Thoracic aorta (tissue), 2 donors: ENCODE measurements at regions not wholly inside any gene's neighbourhood (a gene's known extent, or its start where the extent isn't known, plus 50 kb on each side); places are given as distances from the start of the nearest gene placed in this dataset.

ENCODE experiments used
- ATAC-seq: fragments of 150-250 bp; one replicate; pipeline ENCODE4 v1.8.0; 2017; ENCODE audit warnings: low read depth; ENCODE audit not compliant: insufficient number of reproducible peaks, low FRiP score
- DNase-seq: peaks from one replicate; pipeline ENCODE4 v3.0.0-alpha.2; 2020; ENCODE audit warnings: low spot score
- H3K27ac ChIP-seq, 2 donors: fragments of 200-600 bp; sonication (generic); 1 replicate in 1 of 2; 2 replicates in 1 of 2; pipeline ENCODE4 v1.5.1; 2016; ENCODE audit warnings: mild to moderate bottlenecking in 2 of 2, moderate library complexity in 2 of 2
- H3K27me3 ChIP-seq: fragments of 200-600 bp; sonication (generic); replicated peaks from 2 replicates; pipeline ENCODE4 v1.6.0; 2016; ENCODE audit warnings: mild to moderate bottlenecking; ENCODE audit not compliant: insufficient read depth
- H3K36me3 ChIP-seq: fragments of 200-600 bp; sonication (generic); one replicate; pipeline ENCODE4 v1.5.1; 2016
- H3K4me1 ChIP-seq, 2 donors: fragments of 200-600 bp; sonication (generic); 1 replicate in 1 of 2; 2 replicates in 1 of 2; pipeline versions ENCODE4 v1.5.1 to v1.6.0; 2016; ENCODE audit warnings: low read depth in 2 of 2, mild to moderate bottlenecking in 1 of 2; ENCODE audit not compliant: control insufficient read depth in 1 of 2
- H3K4me3 ChIP-seq: fragments of 200-600 bp; sonication (generic); 2 replicates; pipeline ENCODE4 v1.5.1; 2016; ENCODE audit warnings: mild to moderate bottlenecking
- H3K9me3 ChIP-seq: fragments of 200-600 bp; sonication (generic); 2 replicates; pipeline ENCODE4 v1.5.1; 2016
- TF ChIP-seq, protein P1 (sequence below): fragments of 200-600 bp; sonication (generic); IDR thresholded peaks from one replicate; pipeline ENCODE4 v1.5.1; 2019; ENCODE audit warnings: antibody characterized with exemption

GRCh38 chr2:128736689-128737545 is 418.2 kb upstream of the HS6ST1 start:
- Histone ChIP-seq H3K9me3 (no peaks in the 10 kb centered on the region), H3K27me3 (no peaks in the 10 kb centered on the region), H3K4me1 (peaks cover 5 to 15% of the 10 kb centered on the region in 2 donors), H3K4me3 (peak overlapping the region; percentile 67), H3K36me3 (no peaks in the 10 kb centered on the region), H3K27ac (no peak overlapping the region)
- DNase-seq: no peak
- TF ChIP-seq, protein P1, sequence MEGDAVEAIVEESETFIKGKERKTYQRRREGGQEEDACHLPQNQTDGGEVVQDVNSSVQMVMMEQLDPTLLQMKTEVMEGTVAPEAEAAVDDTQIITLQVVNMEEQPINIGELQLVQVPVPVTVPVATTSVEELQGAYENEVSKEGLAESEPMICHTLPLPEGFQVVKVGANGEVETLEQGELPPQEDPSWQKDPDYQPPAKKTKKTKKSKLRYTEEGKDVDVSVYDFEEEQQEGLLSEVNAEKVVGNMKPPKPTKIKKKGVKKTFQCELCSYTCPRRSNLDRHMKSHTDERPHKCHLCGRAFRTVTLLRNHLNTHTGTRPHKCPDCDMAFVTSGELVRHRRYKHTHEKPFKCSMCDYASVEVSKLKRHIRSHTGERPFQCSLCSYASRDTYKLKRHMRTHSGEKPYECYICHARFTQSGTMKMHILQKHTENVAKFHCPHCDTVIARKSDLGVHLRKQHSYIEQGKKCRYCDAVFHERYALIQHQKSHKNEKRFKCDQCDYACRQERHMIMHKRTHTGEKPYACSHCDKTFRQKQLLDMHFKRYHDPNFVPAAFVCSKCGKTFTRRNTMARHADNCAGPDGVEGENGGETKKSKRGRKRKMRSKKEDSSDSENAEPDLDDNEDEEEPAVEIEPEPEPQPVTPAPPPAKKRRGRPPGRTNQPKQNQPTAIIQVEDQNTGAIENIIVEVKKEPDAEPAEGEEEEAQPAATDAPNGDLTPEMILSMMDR: peak; percentile 99
- no peak for ATAC-seq

DNA sequence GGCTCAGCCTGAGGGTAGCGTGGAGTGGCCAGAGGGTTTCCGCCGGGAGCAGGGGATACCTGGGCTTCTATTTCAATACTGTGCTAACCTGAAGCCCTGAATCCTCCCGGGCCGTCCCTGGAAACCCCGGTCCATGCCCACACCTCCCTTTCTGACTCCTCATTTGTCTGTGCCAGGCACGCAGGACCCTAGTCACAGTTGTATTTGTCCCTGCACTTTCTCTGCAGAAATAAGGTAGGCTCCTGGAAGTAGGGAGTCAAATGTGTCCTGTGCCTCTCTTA is 418.8 kb upstream of the HS6ST1 start:
- H3K4me3 ChIP-seq: no peak overlapping the region
- H3K36me3 ChIP-seq: no peaks in the 10 kb centered on the region
- ATAC-seq: no peak
- no peaks in the 10 kb centered on the region for H3K9me3 ChIP-seq
- TF ChIP-seq, protein P1: no peak
- no peak for DNase-seq
- H3K27ac ChIP-seq: no peak overlapping the region
- no peaks in the 10 kb centered on the region for H3K27me3 ChIP-seq
- peaks cover 5 to 15% of the 10 kb centered on the region in 2 donors for H3K4me1 ChIP-seq

GRCh38 chr2:128738446-128739110 is 419.9 kb upstream of the HS6ST1 start:
- TF ChIP-seq, protein P1: no peak
- ATAC-seq: no peak
- Histone ChIP-seq H3K27me3 (no peaks in the 10 kb centered on the region), H3K4me3 (no peak overlapping the region), H3K36me3 (no peaks in the 10 kb centered on the region), H3K27ac (no peak overlapping the region), H3K4me1 (peaks cover 5 to 15% of the 10 kb centered on the region in 2 donors), H3K9me3 (no peaks in the 10 kb centered on the region)
- DNase-seq: no peak

DNA sequence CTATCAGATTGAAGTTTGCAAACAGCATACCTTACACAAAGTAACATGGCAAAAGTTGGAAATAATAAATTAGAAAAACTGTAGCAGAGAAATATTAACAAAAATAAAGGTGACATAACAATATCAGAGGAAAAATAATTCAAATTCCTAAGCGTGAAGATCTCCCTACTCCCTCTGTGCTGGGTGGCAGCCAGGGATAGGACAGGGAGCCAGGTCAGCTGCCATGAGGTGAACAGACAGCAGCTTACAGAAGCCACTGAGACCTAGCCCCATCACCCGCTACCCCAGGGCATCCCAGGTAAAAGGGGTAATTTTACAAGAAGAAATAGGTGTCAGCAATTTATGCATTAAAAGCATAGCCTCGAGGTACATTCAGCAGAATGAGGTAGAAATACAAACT is 423.8 kb upstream of the HS6ST1 start:
- no peak for DNase-seq
- no peaks in the 10 kb centered on the region for H3K9me3 ChIP-seq
- TF ChIP-seq, protein P1: no peak
- ATAC-seq: no peak
- H3K27me3 ChIP-seq: no peaks in the 10 kb centered on the region
- no peak overlapping the region for H3K4me3 ChIP-seq
- no peak overlapping the region for H3K27ac ChIP-seq
- H3K36me3 ChIP-seq: no peaks in the 10 kb centered on the region
- no peaks in the 10 kb centered on the region for H3K4me1 ChIP-seq

GRCh38 chr2:128745946-128746345 is 427.3 kb upstream of the HS6ST1 start:
- no peak for ATAC-seq
- Histone ChIP-seq H3K9me3 (no peaks in the 10 kb centered on the region), H3K27ac (no peak overlapping the region), H3K36me3 (no peaks in the 10 kb centered on the region), H3K4me1 (no peaks in the 10 kb centered on the region), H3K27me3 (no peaks in the 10 kb centered on the region), H3K4me3 (no peak overlapping the region)
- TF ChIP-seq, protein P1: no peak
- DNase-seq: no peak
